Caco-2 (cell line): ENCODE measurements at regions not wholly inside any gene's neighbourhood (a gene's known extent, or its start where the extent isn't known, plus 50 kb on each side); places are given as distances from the start of the nearest gene placed in this dataset.

ENCODE experiments used
- BruUV-seq: library from RNA; stranded (reverse); fragments of 400-500 nt; replicated peaks from 2 replicates; lab custom pipeline; 2021; lab: Mats Ljungman, UMichigan
- CTCF ChIA-PET: fragments of 300-600 bp; sonication (Branson Sonifier 250); formaldehyde crosslinking; loops from one replicate; lab custom pipeline; 2022; ENCODE audit warnings: antibody characterized with exemption; lab: Charles Lee
- POLR2A ChIA-PET: fragments of 300-600 bp; sonication (Branson Sonifier 250); formaldehyde crosslinking; loops from one replicate; lab custom pipeline; 2022; ENCODE audit warnings: antibody characterized with exemption; lab: Charles Lee
- DNase-seq, 2 experiments: peaks; one replicate each; pipeline versions ENCODE4 v3.0.0 to v3.0.0-alpha.2; 2020 to 2022
- H3K27me3 ChIP-seq: replicated peaks from 2 replicates; pipeline ENCODE4 v1.6.0; 2011; ENCODE audit warnings: low read length; ENCODE audit not compliant: control insufficient read depth, insufficient read depth
- H3K36me3 ChIP-seq: 2 replicates; pipeline ENCODE4 v1.5.1; 2011; ENCODE audit warnings: low read length; ENCODE audit not compliant: control insufficient read depth, insufficient read depth
- H3K4me1 ChIP-seq: fragments of 250-450 bp; sonication (Bioruptor Pico); 2 replicates; pipeline ENCODE4 v1.5.1; 2020; ENCODE audit warnings: mild to moderate bottlenecking
- H3K4me3 ChIP-seq: 2 replicates; pipeline ENCODE4 v1.5.1; 2011; ENCODE audit warnings: low read depth, mild to moderate bottlenecking, control low read depth, low read length
- H3K9me3 ChIP-seq: fragments of 250-450 bp; sonication (Bioruptor Pico); 2 replicates; pipeline ENCODE4 v1.5.1; 2020; ENCODE audit warnings: mild to moderate bottlenecking, moderate library complexity
- H3K27ac Mint-ChIP-seq: one replicate; pipeline ENCODE4 v1.8.0; 2022; ENCODE audit warnings: mixed read lengths; ENCODE audit not compliant: unreplicated experiment
- H3K27me3 Mint-ChIP-seq: one replicate; pipeline ENCODE4 v1.8.0; 2022; ENCODE audit warnings: mixed read lengths; ENCODE audit not compliant: insufficient read depth, unreplicated experiment
- H3K36me3 Mint-ChIP-seq: one replicate; pipeline ENCODE4 v1.8.0; 2022; ENCODE audit warnings: mild to moderate bottlenecking, mixed read lengths; ENCODE audit not compliant: insufficient read depth, unreplicated experiment
- H3K4me1 Mint-ChIP-seq: one replicate; pipeline ENCODE4 v1.8.0; 2022; ENCODE audit warnings: low read depth, mixed read lengths; ENCODE audit not compliant: unreplicated experiment
- H3K4me3 Mint-ChIP-seq: one replicate; pipeline ENCODE4 v1.8.0; 2022; ENCODE audit warnings: mild to moderate bottlenecking, moderate library complexity, mixed read lengths; ENCODE audit not compliant: unreplicated experiment
- H3K9me3 Mint-ChIP-seq: one replicate; pipeline ENCODE4 v1.8.0; 2022; ENCODE audit warnings: mixed read lengths; ENCODE audit not compliant: unreplicated experiment
- CTCF ChIP-seq, 2 experiments: fragments of 200-600 bp in 1 of 2; IDR thresholded peaks; 1 replicate in 1 of 2; 2 replicates in 1 of 2; pipeline versions ENCODE4 v1.5.1 to v1.8.0; 2011 to 2022; ENCODE audit warnings: antibody characterized with exemption in 1 of 2, control low read depth in 1 of 2, inconsistent platforms in 1 of 2, low read depth in 1 of 2, low read length in 1 of 2, mild to moderate bottlenecking in 1 of 2, moderate library complexity in 1 of 2; ENCODE audit not compliant: insufficient read depth in 1 of 2, severe bottlenecking in 1 of 2, unreplicated experiment in 1 of 2
- intact Hi-C: fragments of 100-400 bp; cut with micrococcal nuclease; formaldehyde crosslinking; loops from one replicate; pipeline ENCODE4 v1.10.0; 2022; ENCODE audit not compliant: unreplicated experiment

- H3K4me1 Mint-ChIP-seq, result peaks cover 11% of the 10 kb centered on the region
- Histone ChIP-seq H3K36me3 (no peaks in the 10 kb centered on the region), H3K4me1 (no peaks in the 10 kb centered on the region), H3K27me3 (no peaks in the 10 kb centered on the region), H3K4me3 (no peak overlapping the region), H3K9me3 (no peaks in the 10 kb centered on the region)
- ChIA-PET CTCF (no interaction called here), POLR2A (interaction anchor here (0.6 kb wide), 1 partner anchor 7 kb away, joined by 3 read pairs; no protein-coding TSS in a partner anchor)
- DNase-seq, result no peak
- no peaks in the 10 kb centered on the region for H3K36me3 Mint-ChIP-seq
- H3K27me3 Mint-ChIP-seq, result no peaks in the 10 kb centered on the region
- intact Hi-C loops, result no loop called here
- no peak overlapping the region for H3K4me3 Mint-ChIP-seq
- no peak for TF ChIP-seq CTCF (IDR thresholded peaks at IDR 0.05; ENCODE audit: insufficient read depth in 1 of 2, low read depth in 1 of 2, low read length in 1 of 2, severe bottlenecking in 1 of 2, unreplicated experiment in 1 of 2)
- H3K27ac Mint-ChIP-seq, result no peak overlapping the region
- H3K9me3 Mint-ChIP-seq, result no peaks in the 10 kb centered on the region
- BruUV-seq, result no TSS peak
These were observed 104.9 kb downstream of the PLEKHG1 start for GRCh38 chr6:150704447-150705192.

DNA sequence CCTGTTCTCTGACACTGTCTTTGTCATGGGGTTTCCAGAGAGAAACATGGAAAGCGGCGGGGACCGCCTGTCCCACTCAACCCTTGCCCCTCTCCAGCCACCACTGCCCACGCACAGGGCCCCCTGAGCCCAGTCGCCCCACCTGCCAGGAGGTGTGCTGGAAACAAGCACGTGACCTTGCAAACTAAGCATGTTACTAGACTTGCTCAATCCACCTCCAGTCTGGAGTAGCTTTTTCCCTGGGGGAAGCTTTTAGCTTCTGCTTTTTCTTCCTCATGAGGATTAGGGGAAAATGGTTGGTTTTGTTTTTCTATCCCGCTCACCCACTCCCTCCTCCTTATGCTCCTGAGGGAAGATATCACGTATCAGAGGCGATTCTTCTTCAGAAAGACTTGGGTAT lies 105.7 kb downstream of the PLEKHG1 start:
- Mint-ChIP-seq H3K4me3 (no peak overlapping the region), H3K36me3 (no peaks in the 10 kb centered on the region), H3K4me1 (peaks cover 15% of the 10 kb centered on the region), H3K27me3 (no peaks in the 10 kb centered on the region), H3K9me3 (no peaks in the 10 kb centered on the region), H3K27ac (no peak overlapping the region)
- no peak overlapping the region for H3K4me3 ChIP-seq
- DNase-seq, result no peak
- H3K27me3 ChIP-seq, result no peaks in the 10 kb centered on the region
- H3K9me3 ChIP-seq, result no peaks in the 10 kb centered on the region
- H3K36me3 ChIP-seq, result no peaks in the 10 kb centered on the region
- TF ChIP-seq CTCF (IDR thresholded peaks at IDR 0.05; ENCODE audit: insufficient read depth in 1 of 2, low read depth in 1 of 2, low read length in 1 of 2, severe bottlenecking in 1 of 2, unreplicated experiment in 1 of 2), result no peak
- no TSS peak for BruUV-seq
- CTCF ChIA-PET, result no interaction called here
- H3K4me1 ChIP-seq, result peaks cover 7% of the 10 kb centered on the region; the same call in 1 of the 2 replicates
- POLR2A ChIA-PET, result interaction anchor here (0.6 kb wide), 1 partner anchor 8 kb away, joined by 3 read pairs; no protein-coding TSS in a partner anchor
- intact Hi-C loops, result no loop called here

GRCh38 chr6:150710236-150710635 lies 110.6 kb downstream of the PLEKHG1 start:
- Mint-ChIP-seq H3K36me3 (no peaks in the 10 kb centered on the region), H3K27me3 (no peaks in the 10 kb centered on the region), H3K27ac (peak overlapping the region; percentile 71), H3K4me1 (peaks cover 48% of the 10 kb centered on the region), H3K4me3 (no peak overlapping the region), H3K9me3 (no peaks in the 10 kb centered on the region)
- Histone ChIP-seq H3K9me3 (no peaks in the 10 kb centered on the region), H3K4me3 (no peak overlapping the region), H3K27me3 (no peaks in the 10 kb centered on the region), H3K36me3 (no peaks in the 10 kb centered on the region), H3K4me1 (peaks cover 37% of the 10 kb centered on the region)
- ChIA-PET CTCF (no interaction called here), POLR2A (no interaction called here)
- intact Hi-C loops, result no loop called here
- peak in 1 of 2 experiments; percentile 34 for DNase-seq
- no peak for TF ChIP-seq CTCF (IDR thresholded peaks at IDR 0.05; ENCODE audit: insufficient read depth in 1 of 2, low read depth in 1 of 2, low read length in 1 of 2, severe bottlenecking in 1 of 2, unreplicated experiment in 1 of 2)
- BruUV-seq, result no TSS peak
